WTC11 (cell line): ENCODE measurements at regions not wholly inside any gene's neighbourhood (a gene's known extent, or its start where the extent isn't known, plus 50 kb on each side); places are given as distances from the start of the nearest gene placed in this dataset.

Source experiments
- ATAC-seq: fragments of 200-7000 bp; cut with Tn5 transposase; 2 replicates; pipeline ENCODE4 v1.10.0; 2021; ENCODE audit warnings: mild to moderate bottlenecking, moderate library complexity
- CTCF ChIA-PET: fragments of 300-600 bp; sonication (Branson Sonifier 250); formaldehyde crosslinking; loops from one replicate; lab custom pipeline; 2021; ENCODE audit warnings: antibody characterized with exemption; lab: Charles Lee
- POLR2A ChIA-PET: fragments of 350-600 bp; sonication (Branson Sonifier 250); formaldehyde crosslinking; loops from one replicate; lab custom pipeline; 2021; ENCODE audit warnings: antibody characterized with exemption; lab: Charles Lee
- DNase-seq: peaks from one replicate; pipeline ENCODE4 v3.0.0; 2021; ENCODE audit warnings: low spot score
- H3K27ac Mint-ChIP-seq: 2 replicates; pipeline ENCODE4 v1.8.0; 2021; ENCODE audit warnings: mixed read lengths
- H3K27me3 Mint-ChIP-seq: 2 replicates; pipeline ENCODE4 v1.8.0; 2021; ENCODE audit warnings: low read depth, mild to moderate bottlenecking, moderate library complexity, mixed read lengths
- H3K36me3 Mint-ChIP-seq: 2 replicates; pipeline ENCODE4 v1.8.0; 2021; ENCODE audit warnings: mixed read lengths
- H3K4me1 Mint-ChIP-seq: 2 replicates; pipeline ENCODE4 v1.8.0; 2022; ENCODE audit warnings: mixed read lengths
- H3K4me3 Mint-ChIP-seq: 2 replicates; pipeline ENCODE4 v1.8.0; 2021; ENCODE audit warnings: mild to moderate bottlenecking, moderate library complexity, mixed read lengths
- H3K9me3 Mint-ChIP-seq: 2 replicates; pipeline ENCODE4 v1.8.0; 2021; ENCODE audit warnings: mixed read lengths
- AR ChIP-seq: fragments of 250-450 bp; sonication (Bioruptor Pico); IDR thresholded peaks from 2 replicates; pipeline ENCODE4 v1.9.0; 2021; ENCODE audit warnings: mild to moderate bottlenecking
- FOXP1 ChIP-seq: sonication (generic); formaldehyde crosslinking; IDR thresholded peaks from 2 replicates; pipeline ENCODE4 v1.8.0; 2022; ENCODE audit warnings: missing genetic modification reagents, mild to moderate bottlenecking, moderate library complexity, borderline replicate concordance
- IRF2 ChIP-seq: sonication (generic); formaldehyde crosslinking; IDR thresholded peaks from 2 replicates; pipeline ENCODE4 v1.8.0; 2022; ENCODE audit warnings: low read depth, missing genetic modification reagents, borderline replicate concordance
- SMAD3 ChIP-seq: sonication (generic); formaldehyde crosslinking; IDR thresholded peaks from 2 replicates; pipeline ENCODE4 v1.8.0; 2022; ENCODE audit warnings: missing genetic modification reagents, mild to moderate bottlenecking, borderline replicate concordance
- SMAD4 ChIP-seq: sonication (generic); formaldehyde crosslinking; IDR thresholded peaks from 2 replicates; pipeline ENCODE4 v1.8.0; 2022; ENCODE audit warnings: mild to moderate bottlenecking, missing genetic modification reagents
- STAT6 ChIP-seq: sonication (generic); formaldehyde crosslinking; conservative IDR thresholded peaks from 2 replicates; pipeline ENCODE4 v1.8.1; 2023; ENCODE audit warnings: mild to moderate bottlenecking, low read depth, missing genetic modification reagents, moderate library complexity
- TEAD1 ChIP-seq: sonication (generic); formaldehyde crosslinking; IDR thresholded peaks from 2 replicates; pipeline ENCODE4 v1.8.0; 2022; ENCODE audit warnings: mild to moderate bottlenecking, missing genetic modification reagents
- ZNF219 ChIP-seq: sonication (generic); formaldehyde crosslinking; IDR thresholded peaks from 2 replicates; pipeline ENCODE4 v1.8.0; 2023; ENCODE audit warnings: missing genetic modification reagents, mild to moderate bottlenecking, borderline replicate concordance
- TF ChIP-seq, protein P1 (sequence below): sonication (generic); formaldehyde crosslinking; IDR thresholded peaks from 2 replicates; pipeline ENCODE4 v1.8.1; 2022; ENCODE audit warnings: mild to moderate bottlenecking, missing genetic modification reagents, moderate library complexity, borderline replicate concordance
- TF ChIP-seq, protein P2 (sequence below): fragments of 250-450 bp; sonication (Bioruptor Pico); IDR thresholded peaks from 2 replicates; pipeline ENCODE4 v2.1.2; 2022; ENCODE audit warnings: mild to moderate bottlenecking, moderate library complexity
- TF ChIP-seq, protein P3 (sequence below): sonication (generic); formaldehyde crosslinking; IDR thresholded peaks from 2 replicates; pipeline ENCODE4 v1.8.1; 2023; ENCODE audit warnings: mild to moderate bottlenecking, missing genetic modification reagents
- TF ChIP-seq, protein P4 (sequence below): sonication (generic); formaldehyde crosslinking; IDR thresholded peaks from 2 replicates; pipeline ENCODE4 v1.8.0; 2022; ENCODE audit warnings: mild to moderate bottlenecking, missing genetic modification reagents
- TF ChIP-seq, protein P5 (sequence below): fragments of 250-450 bp; sonication (Bioruptor Pico); IDR thresholded peaks from 2 replicates; pipeline ENCODE4 v1.9.0; 2021; ENCODE audit warnings: mild to moderate bottlenecking
- TF ChIP-seq, protein P6 (sequence below): sonication (generic); formaldehyde crosslinking; IDR thresholded peaks from 2 replicates; pipeline ENCODE4 v1.8.1; 2023; ENCODE audit warnings: mild to moderate bottlenecking, moderate library complexity, missing genetic modification reagents

- H3K27ac Mint-ChIP-seq, result no peak overlapping the region
- ATAC-seq, result no peak
- CTCF ChIA-PET, result no interaction called here
Observed at GRCh38 chr13:106095406-106095805, 440.1 kb downstream of the EFNB2 start.

More at GRCh38 chr13:106095406-106095805, 440.1 kb downstream of the EFNB2 start:
- no peaks in the 10 kb centered on the region for H3K9me3 Mint-ChIP-seq
- POLR2A ChIA-PET, result no interaction called here
- TF ChIP-seq STAT6 (CRISPR knock-in tag) (no peak), SMAD4 (CRISPR knock-in tag) (no peak), SMAD3 (CRISPR knock-in tag) (no peak), FOXP1 (CRISPR knock-in tag) (no peak), TEAD1 (CRISPR knock-in tag) (no peak), IRF2 (CRISPR knock-in tag) (no peak), AR (CRISPR knock-in tag) (no peak), ZNF219 (CRISPR knock-in tag) (no peak)
- TF ChIP-seq, protein P1, sequence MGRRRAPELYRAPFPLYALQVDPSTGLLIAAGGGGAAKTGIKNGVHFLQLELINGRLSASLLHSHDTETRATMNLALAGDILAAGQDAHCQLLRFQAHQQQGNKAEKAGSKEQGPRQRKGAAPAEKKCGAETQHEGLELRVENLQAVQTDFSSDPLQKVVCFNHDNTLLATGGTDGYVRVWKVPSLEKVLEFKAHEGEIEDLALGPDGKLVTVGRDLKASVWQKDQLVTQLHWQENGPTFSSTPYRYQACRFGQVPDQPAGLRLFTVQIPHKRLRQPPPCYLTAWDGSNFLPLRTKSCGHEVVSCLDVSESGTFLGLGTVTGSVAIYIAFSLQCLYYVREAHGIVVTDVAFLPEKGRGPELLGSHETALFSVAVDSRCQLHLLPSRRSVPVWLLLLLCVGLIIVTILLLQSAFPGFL (CRISPR knock-in tag), result no peak
- TF ChIP-seq, protein P2, sequence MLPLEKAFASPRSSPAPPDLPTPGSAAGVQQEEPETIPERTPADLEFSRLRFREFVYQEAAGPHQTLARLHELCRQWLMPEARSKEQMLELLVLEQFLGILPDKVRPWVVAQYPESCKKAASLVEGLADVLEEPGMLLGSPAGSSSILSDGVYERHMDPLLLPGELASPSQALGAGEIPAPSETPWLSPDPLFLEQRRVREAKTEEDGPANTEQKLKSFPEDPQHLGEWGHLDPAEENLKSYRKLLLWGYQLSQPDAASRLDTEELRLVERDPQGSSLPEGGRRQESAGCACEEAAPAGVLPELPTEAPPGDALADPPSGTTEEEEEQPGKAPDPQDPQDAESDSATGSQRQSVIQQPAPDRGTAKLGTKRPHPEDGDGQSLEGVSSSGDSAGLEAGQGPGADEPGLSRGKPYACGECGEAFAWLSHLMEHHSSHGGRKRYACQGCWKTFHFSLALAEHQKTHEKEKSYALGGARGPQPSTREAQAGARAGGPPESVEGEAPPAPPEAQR (CRISPR knock-in tag), result no peak
- TF ChIP-seq, protein P3, sequence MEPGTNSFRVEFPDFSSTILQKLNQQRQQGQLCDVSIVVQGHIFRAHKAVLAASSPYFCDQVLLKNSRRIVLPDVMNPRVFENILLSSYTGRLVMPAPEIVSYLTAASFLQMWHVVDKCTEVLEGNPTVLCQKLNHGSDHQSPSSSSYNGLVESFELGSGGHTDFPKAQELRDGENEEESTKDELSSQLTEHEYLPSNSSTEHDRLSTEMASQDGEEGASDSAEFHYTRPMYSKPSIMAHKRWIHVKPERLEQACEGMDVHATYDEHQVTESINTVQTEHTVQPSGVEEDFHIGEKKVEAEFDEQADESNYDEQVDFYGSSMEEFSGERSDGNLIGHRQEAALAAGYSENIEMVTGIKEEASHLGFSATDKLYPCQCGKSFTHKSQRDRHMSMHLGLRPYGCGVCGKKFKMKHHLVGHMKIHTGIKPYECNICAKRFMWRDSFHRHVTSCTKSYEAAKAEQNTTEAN (CRISPR knock-in tag), result no peak
- TF ChIP-seq, protein P4, sequence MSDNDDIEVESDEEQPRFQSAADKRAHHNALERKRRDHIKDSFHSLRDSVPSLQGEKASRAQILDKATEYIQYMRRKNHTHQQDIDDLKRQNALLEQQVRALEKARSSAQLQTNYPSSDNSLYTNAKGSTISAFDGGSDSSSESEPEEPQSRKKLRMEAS (CRISPR knock-in tag), result no peak
- TF ChIP-seq, protein P5, sequence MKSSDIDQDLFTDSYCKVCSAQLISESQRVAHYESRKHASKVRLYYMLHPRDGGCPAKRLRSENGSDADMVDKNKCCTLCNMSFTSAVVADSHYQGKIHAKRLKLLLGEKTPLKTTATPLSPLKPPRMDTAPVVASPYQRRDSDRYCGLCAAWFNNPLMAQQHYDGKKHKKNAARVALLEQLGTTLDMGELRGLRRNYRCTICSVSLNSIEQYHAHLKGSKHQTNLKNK (CRISPR knock-in tag), result no peak
- TF ChIP-seq, protein P6, sequence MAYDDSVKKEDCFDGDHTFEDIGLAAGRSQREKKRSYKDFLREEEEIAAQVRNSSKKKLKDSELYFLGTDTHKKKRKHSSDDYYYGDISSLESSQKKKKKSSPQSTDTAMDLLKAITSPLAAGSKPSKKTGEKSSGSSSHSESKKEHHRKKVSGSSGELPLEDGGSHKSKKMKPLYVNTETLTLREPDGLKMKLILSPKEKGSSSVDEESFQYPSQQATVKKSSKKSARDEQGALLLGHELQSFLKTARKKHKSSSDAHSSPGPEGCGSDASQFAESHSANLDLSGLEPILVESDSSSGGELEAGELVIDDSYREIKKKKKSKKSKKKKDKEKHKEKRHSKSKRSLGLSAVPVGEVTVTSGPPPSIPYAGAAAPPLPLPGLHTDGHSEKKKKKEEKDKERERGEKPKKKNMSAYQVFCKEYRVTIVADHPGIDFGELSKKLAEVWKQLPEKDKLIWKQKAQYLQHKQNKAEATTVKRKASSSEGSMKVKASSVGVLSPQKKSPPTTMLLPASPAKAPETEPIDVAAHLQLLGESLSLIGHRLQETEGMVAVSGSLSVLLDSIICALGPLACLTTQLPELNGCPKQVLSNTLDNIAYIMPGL, result no peak
- no peak overlapping the region for H3K4me3 Mint-ChIP-seq
- H3K4me1 Mint-ChIP-seq, result peaks cover 39% of the 10 kb centered on the region
- H3K36me3 Mint-ChIP-seq, result no peaks in the 10 kb centered on the region
- DNase-seq, result no peak
- H3K27me3 Mint-ChIP-seq, result no peaks in the 10 kb centered on the region
